ENCODE measurements at regions not wholly inside any gene's neighbourhood (a gene's known extent, or its start where the extent isn't known, plus 50 kb on each side); places are given as distances from the start of the nearest gene placed in this dataset.

DNA sequence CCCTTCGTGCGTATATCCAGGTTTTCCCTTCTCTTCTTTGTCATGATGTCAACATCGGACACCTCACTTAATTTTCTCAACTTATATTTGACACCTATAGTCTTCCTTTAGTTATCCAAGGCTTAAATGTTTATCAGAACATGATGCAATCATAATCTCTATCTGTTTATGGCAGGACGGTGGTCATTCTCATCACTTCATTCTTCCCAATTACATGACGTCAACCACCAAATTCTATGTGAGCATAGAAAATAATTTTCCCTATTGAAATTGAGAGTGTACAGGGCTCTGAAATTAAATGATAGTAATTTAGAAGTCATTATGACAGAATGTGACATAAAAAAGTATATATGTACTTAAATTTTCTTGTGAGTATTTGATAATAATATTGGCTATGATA is 345.4 kb downstream of the CDH9 start:
- H3K36me3 ChIP-seq (ENCODE audit: control insufficient read depth, insufficient read depth, low read length) = no peaks in the 10 kb centered on the region
- ChIA-PET POLR2A (no interaction called here), CTCF (no interaction called here)
- H3K27me3 ChIP-seq (ENCODE audit: control insufficient read depth, insufficient read depth, low read length) = no peaks in the 10 kb centered on the region
- no peaks in the 10 kb centered on the region for H3K4me1 ChIP-seq (ENCODE audit: control insufficient read depth, insufficient read depth, low read length)
- no peak overlapping the region for H3K27ac ChIP-seq (ENCODE audit: low read length)
- no peak for DNase-seq (ENCODE audit: low read depth, low spot score)
- no peak overlapping the region for H3K4me3 ChIP-seq (ENCODE audit: low read depth in 2 of 2, low read length in 2 of 2)
- ATAC-seq = no peak
- H3K9me3 ChIP-seq (ENCODE audit: control insufficient read depth, insufficient read depth, low read depth, low read length) = no peaks in the 10 kb centered on the region
- in situ Hi-C loops (cut with HindIII; ENCODE audit: low pct_unique_long_range_greater_than_20kb, low sequenced_read_pairs) = no loop called here
- TF ChIP-seq, protein P1, sequence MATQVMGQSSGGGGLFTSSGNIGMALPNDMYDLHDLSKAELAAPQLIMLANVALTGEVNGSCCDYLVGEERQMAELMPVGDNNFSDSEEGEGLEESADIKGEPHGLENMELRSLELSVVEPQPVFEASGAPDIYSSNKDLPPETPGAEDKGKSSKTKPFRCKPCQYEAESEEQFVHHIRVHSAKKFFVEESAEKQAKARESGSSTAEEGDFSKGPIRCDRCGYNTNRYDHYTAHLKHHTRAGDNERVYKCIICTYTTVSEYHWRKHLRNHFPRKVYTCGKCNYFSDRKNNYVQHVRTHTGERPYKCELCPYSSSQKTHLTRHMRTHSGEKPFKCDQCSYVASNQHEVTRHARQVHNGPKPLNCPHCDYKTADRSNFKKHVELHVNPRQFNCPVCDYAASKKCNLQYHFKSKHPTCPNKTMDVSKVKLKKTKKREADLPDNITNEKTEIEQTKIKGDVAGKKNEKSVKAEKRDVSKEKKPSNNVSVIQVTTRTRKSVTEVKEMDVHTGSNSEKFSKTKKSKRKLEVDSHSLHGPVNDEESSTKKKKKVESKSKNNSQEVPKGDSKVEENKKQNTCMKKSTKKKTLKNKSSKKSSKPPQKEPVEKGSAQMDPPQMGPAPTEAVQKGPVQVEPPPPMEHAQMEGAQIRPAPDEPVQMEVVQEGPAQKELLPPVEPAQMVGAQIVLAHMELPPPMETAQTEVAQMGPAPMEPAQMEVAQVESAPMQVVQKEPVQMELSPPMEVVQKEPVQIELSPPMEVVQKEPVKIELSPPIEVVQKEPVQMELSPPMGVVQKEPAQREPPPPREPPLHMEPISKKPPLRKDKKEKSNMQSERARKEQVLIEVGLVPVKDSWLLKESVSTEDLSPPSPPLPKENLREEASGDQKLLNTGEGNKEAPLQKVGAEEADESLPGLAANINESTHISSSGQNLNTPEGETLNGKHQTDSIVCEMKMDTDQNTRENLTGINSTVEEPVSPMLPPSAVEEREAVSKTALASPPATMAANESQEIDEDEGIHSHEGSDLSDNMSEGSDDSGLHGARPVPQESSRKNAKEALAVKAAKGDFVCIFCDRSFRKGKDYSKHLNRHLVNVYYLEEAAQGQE (IDR thresholded peaks at IDR 0.05; ENCODE audit: insufficient read depth in 1 of 2, low read depth in 2 of 2, low read length in 1 of 2) = no peak
- no peak for TF ChIP-seq TCF7L2 (IDR thresholded peaks at IDR 0.05; ENCODE audit: low read depth, low read length)
- TF ChIP-seq, protein P2, sequence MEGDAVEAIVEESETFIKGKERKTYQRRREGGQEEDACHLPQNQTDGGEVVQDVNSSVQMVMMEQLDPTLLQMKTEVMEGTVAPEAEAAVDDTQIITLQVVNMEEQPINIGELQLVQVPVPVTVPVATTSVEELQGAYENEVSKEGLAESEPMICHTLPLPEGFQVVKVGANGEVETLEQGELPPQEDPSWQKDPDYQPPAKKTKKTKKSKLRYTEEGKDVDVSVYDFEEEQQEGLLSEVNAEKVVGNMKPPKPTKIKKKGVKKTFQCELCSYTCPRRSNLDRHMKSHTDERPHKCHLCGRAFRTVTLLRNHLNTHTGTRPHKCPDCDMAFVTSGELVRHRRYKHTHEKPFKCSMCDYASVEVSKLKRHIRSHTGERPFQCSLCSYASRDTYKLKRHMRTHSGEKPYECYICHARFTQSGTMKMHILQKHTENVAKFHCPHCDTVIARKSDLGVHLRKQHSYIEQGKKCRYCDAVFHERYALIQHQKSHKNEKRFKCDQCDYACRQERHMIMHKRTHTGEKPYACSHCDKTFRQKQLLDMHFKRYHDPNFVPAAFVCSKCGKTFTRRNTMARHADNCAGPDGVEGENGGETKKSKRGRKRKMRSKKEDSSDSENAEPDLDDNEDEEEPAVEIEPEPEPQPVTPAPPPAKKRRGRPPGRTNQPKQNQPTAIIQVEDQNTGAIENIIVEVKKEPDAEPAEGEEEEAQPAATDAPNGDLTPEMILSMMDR (IDR thresholded peaks at IDR 0.05) = no peak
- no peak for TF ChIP-seq POLR2AphosphoS5 (IDR thresholded peaks at IDR 0.05; ENCODE audit: low read depth, low read length)
- TF ChIP-seq SIN3A (IDR thresholded peaks at IDR 0.05; ENCODE audit: borderline replicate concordance, insufficient read depth, low read depth, low read length) = no peak
- BruUV-seq (replicated peaks) = no TSS peak
- intact Hi-C loops (cut with micrococcal nuclease; ENCODE audit: unreplicated experiment) = no loop called here

DNA sequence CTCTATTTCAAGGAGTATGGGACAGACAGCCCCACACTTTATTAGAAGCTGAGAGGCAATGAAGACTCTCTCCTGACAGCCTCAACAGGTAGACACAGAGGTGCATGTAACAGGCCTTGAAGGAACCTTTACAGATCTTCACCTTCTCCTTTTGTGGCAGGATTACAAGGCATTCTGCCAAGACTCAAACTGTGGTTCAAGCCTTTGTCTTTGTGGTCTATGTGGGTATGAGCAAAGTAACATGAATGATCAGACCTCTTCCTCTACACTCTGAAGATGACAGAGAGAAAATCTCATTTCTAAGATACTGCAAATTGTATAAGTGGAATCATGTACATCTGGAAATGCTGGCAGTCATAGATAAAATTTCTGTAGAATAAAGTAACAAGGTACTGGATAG is 346.9 kb downstream of the CDH9 start:
- no TSS peak for BruUV-seq (replicated peaks)
- Histone ChIP-seq H3K4me1 (ENCODE audit: control insufficient read depth, insufficient read depth, low read length) (no peaks in the 10 kb centered on the region), H3K4me3 (ENCODE audit: low read depth in 2 of 2, low read length in 2 of 2) (no peak overlapping the region), H3K9me3 (ENCODE audit: control insufficient read depth, insufficient read depth, low read depth, low read length) (no peaks in the 10 kb centered on the region), H3K27me3 (ENCODE audit: control insufficient read depth, insufficient read depth, low read length) (no peaks in the 10 kb centered on the region), H3K27ac (ENCODE audit: low read length) (no peak overlapping the region), H3K36me3 (ENCODE audit: control insufficient read depth, insufficient read depth, low read length) (no peaks in the 10 kb centered on the region)
- DNase-seq (ENCODE audit: low read depth, low spot score) (no peak), ATAC-seq (no peak)
- in situ Hi-C loops (cut with HindIII; ENCODE audit: low pct_unique_long_range_greater_than_20kb, low sequenced_read_pairs) (no loop called here), intact Hi-C loops (cut with micrococcal nuclease; ENCODE audit: unreplicated experiment) (no loop called here)
- TF ChIP-seq, protein P1 (IDR thresholded peaks at IDR 0.05; ENCODE audit: insufficient read depth in 1 of 2, low read depth in 2 of 2, low read length in 1 of 2) = no peak
- TF ChIP-seq SIN3A (IDR thresholded peaks at IDR 0.05; ENCODE audit: borderline replicate concordance, insufficient read depth, low read depth, low read length) (no peak), TCF7L2 (IDR thresholded peaks at IDR 0.05; ENCODE audit: low read depth, low read length) (no peak), POLR2AphosphoS5 (IDR thresholded peaks at IDR 0.05; ENCODE audit: low read depth, low read length) (no peak)
- TF ChIP-seq, protein P2 (IDR thresholded peaks at IDR 0.05) = no peak
- POLR2A ChIA-PET = no interaction called here
- CTCF ChIA-PET = no interaction called here
